Astrocyte of the cerebellum (primary cell): ENCODE measurements at regions not wholly inside any gene's neighbourhood (a gene's known extent, or its start where the extent isn't known, plus 50 kb on each side); places are given as distances from the start of the nearest gene placed in this dataset.

Experiments
- DNase-seq: peaks from one replicate; pipeline ENCODE4 v3.0.0-alpha.2; 2011; ENCODE audit warnings: low read depth
- H3K4me3 ChIP-seq: 2 replicates; pipeline ENCODE4 v1.5.1; 2011; ENCODE audit warnings: mild to moderate bottlenecking, low read depth, low read length, moderate library complexity
- in situ Hi-C: cut with HindIII; loops from 2 replicates; pipeline ENCODE4 v1.10.0; 2017; ENCODE audit warnings: low sequenced_read_pairs
- TF ChIP-seq, protein P1 (sequence below): IDR thresholded peaks from 2 replicates; pipeline ENCODE4 v1.5.1; 2012; ENCODE audit warnings: low read length, low read depth, moderate library complexity, mild to moderate bottlenecking; ENCODE audit errors: missing control alignments

DNA sequence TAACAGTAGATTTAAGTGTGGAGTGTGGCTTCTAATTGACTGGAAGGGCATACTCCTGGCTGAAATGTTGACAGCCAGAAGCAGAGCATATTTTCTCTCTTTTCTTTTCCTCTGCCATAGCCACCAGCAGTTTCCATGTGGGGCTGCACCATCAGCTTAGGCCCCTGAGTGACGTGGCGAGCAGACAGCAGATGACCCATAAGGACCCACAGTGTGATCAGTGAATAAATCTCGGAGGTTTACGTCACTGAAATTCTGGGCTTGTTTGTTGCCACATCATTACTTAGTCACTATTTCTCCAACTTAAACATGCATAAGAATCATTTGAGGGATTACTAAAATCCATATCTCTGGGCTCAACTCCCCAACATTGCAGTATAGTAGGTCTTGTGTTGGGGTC lies 549.7 kb upstream of the TMEM132C start:
- no peak overlapping the region for H3K4me3 ChIP-seq
- TF ChIP-seq, protein P1, sequence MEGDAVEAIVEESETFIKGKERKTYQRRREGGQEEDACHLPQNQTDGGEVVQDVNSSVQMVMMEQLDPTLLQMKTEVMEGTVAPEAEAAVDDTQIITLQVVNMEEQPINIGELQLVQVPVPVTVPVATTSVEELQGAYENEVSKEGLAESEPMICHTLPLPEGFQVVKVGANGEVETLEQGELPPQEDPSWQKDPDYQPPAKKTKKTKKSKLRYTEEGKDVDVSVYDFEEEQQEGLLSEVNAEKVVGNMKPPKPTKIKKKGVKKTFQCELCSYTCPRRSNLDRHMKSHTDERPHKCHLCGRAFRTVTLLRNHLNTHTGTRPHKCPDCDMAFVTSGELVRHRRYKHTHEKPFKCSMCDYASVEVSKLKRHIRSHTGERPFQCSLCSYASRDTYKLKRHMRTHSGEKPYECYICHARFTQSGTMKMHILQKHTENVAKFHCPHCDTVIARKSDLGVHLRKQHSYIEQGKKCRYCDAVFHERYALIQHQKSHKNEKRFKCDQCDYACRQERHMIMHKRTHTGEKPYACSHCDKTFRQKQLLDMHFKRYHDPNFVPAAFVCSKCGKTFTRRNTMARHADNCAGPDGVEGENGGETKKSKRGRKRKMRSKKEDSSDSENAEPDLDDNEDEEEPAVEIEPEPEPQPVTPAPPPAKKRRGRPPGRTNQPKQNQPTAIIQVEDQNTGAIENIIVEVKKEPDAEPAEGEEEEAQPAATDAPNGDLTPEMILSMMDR = no peak
- no peak for DNase-seq
- in situ Hi-C loops = no loop called here

DNA sequence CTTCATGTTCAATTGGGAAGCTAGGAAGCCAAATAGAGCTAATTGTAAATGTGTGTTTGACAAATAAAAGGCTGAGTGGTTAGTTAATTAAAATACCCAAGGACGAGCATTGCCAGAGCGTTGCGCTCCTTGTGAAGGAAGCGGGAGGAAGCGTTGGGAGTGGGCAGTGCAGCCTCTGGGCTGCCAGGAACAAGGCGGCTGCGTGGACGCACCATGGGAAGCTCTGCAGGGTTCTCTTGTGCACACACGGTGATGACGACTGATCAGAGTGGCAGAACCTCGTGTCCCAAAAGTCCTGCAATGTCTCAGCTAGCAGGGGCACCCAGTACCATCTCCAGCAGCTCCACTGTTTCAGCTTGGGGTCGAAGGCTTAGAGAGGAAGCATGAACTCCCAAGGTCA lies 546.6 kb upstream of the TMEM132C start:
- no peak for DNase-seq
- no peak overlapping the region for H3K4me3 ChIP-seq
- in situ Hi-C loops = no loop called here
- TF ChIP-seq, protein P1 = no peak

DNA sequence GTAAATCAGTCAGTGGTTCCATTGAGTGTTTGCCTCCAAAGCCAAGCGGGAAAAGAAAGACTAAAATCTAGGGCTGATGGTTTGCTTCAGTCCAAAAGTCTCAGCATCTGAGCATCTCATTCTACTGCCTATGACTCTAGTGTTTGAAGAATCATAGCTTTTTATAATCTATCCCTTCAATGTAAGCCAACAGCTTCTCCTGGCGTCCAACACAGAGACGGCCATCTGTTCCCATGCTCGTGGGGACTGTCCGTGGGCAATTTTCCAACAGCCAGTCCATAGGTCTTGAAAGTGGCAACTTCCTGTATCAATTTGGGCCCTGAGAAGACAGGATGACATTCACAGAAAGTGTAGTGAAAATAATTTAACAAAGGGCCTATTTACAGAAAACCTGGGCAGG lies 544.4 kb upstream of the TMEM132C start:
- no peak overlapping the region for H3K4me3 ChIP-seq
- TF ChIP-seq, protein P1 = no peak
- no peak for DNase-seq
- in situ Hi-C loops = no loop called here

DNA sequence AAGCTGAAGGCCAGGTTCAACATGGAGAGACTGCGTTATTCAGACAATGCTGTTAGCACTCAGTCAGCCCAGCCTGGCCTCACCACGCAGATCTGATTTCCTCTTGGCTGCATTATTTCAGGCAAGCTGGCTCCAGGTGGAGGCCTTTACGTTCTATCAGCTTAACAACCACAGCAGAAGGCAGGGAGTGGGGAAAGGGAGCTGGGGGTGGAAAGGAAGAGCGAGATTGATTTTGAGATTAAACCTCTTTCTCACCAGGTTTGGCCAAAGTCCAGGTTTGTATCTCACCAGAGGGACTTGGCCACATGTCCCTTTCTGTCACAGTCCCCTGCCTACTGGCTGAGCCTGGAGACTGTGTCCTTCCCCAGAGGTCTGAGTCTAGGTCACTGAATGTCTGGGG lies 543.7 kb upstream of the TMEM132C start:
- H3K4me3 ChIP-seq = no peak overlapping the region
- DNase-seq = no peak
- TF ChIP-seq, protein P1 = no peak
- in situ Hi-C loops = no loop called here

DNA sequence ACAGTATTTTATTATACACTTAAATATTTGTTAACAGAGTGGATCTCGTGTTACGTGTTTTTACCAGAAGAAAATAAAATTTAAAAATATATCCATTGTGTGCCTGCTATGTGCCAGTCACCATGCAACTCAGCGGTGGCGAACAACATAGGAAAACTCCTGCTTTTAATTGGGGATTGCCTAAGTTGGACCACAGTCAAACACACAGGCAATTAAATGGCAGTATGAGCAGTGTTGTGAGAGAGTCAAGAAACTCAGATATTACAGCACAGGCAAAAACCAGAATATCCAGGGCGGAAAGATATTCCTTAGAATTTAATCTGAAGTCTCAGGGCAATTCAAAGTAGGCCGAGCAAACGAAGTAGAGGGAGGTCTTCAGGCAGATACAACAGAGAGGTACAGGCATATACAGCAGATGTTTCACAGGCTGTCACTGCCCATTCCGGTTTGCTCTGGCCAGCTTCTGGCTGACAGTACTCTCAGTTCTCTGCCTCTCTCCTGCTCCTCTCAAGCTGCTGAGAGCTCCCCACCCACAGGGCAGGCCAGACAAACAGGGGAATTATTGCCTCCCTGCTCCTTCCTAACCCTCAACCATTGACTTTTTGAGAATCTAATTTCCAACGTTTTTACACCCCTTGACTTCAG lies 540.2 kb upstream of the TMEM132C start:
- no peak overlapping the region for H3K4me3 ChIP-seq
- in situ Hi-C loops = no loop called here
- DNase-seq = no peak
- TF ChIP-seq, protein P1 = no peak

DNA sequence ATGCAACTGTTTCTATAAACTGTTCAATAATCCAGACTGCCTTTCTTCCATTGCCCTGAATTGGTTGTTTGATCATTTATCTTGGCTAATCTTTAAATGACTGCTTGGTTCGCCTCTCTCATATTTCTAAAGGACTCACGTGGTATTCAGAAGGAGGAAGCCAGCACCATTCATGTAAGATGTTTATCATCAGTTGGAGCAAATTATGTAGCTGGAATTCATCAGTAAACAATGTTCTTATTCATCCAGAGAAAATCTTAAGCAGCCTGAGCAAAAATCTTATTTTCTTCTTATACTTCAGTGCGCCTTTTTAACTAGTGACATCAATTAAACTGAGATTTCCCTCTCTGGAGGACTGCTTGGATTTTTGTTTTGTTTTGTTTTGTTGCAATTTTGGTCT lies 538.7 kb upstream of the TMEM132C start:
- no peak overlapping the region for H3K4me3 ChIP-seq
- TF ChIP-seq, protein P1 = no peak
- DNase-seq = no peak
- in situ Hi-C loops = no loop called here
